ENCODE measurements at regions not wholly inside any gene's neighbourhood (a gene's known extent, or its start where the extent isn't known, plus 50 kb on each side); places are given as distances from the start of the nearest gene placed in this dataset.
"Not testable (repeated sequence)": the region's sequence is repeated elsewhere in the genome, so short reads cannot be mapped to it uniquely, and the experiment has no call there.

DNA sequence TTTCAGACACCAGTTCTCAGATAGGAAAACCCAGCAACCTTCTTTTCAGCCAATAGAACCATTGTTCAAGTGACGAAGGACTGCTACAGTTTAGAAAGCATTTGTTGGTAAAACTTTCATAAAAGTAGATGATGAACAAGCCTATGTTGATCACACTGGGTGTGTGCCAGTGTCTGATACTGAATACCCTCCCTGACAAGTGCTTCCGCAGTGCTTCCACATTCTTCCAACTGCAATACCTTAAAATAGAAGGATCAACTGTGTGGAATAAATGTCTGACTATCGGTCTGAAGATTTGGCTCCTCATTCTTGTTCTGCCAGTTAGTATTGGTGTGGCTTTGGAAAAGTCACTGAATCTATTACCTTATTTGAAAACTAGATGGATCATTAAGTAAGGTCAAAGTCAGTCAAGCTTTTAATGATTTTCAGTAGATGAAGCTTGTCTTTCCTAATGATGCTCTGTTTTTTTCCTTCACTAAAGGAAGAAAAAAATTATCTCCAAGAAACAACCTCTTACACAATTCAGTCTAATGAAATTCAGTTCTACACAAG, 479.4 kb upstream of the CBLB start:
- H3K27ac ChIP-seq, result no peak overlapping the region
- no peak overlapping the region for H3K9ac ChIP-seq (ENCODE audit: low read depth in 2 of 2, low read length in 2 of 2)
- no peaks in the 10 kb centered on the region for H3K27me3 ChIP-seq
- H3K9me3 ChIP-seq, result no peaks in the 10 kb centered on the region
- H3K4me1 ChIP-seq, result no peaks in the 10 kb centered on the region
- no peak for DNase-seq
- TF ChIP-seq, protein P1, sequence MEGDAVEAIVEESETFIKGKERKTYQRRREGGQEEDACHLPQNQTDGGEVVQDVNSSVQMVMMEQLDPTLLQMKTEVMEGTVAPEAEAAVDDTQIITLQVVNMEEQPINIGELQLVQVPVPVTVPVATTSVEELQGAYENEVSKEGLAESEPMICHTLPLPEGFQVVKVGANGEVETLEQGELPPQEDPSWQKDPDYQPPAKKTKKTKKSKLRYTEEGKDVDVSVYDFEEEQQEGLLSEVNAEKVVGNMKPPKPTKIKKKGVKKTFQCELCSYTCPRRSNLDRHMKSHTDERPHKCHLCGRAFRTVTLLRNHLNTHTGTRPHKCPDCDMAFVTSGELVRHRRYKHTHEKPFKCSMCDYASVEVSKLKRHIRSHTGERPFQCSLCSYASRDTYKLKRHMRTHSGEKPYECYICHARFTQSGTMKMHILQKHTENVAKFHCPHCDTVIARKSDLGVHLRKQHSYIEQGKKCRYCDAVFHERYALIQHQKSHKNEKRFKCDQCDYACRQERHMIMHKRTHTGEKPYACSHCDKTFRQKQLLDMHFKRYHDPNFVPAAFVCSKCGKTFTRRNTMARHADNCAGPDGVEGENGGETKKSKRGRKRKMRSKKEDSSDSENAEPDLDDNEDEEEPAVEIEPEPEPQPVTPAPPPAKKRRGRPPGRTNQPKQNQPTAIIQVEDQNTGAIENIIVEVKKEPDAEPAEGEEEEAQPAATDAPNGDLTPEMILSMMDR (IDR thresholded peaks at IDR 0.05), result no peak
- intact Hi-C loops (cut with DNase I), result no loop called here
- no peaks in the 10 kb centered on the region for H3K36me3 ChIP-seq
- no peak overlapping the region for H3K4me3 ChIP-seq

DNA sequence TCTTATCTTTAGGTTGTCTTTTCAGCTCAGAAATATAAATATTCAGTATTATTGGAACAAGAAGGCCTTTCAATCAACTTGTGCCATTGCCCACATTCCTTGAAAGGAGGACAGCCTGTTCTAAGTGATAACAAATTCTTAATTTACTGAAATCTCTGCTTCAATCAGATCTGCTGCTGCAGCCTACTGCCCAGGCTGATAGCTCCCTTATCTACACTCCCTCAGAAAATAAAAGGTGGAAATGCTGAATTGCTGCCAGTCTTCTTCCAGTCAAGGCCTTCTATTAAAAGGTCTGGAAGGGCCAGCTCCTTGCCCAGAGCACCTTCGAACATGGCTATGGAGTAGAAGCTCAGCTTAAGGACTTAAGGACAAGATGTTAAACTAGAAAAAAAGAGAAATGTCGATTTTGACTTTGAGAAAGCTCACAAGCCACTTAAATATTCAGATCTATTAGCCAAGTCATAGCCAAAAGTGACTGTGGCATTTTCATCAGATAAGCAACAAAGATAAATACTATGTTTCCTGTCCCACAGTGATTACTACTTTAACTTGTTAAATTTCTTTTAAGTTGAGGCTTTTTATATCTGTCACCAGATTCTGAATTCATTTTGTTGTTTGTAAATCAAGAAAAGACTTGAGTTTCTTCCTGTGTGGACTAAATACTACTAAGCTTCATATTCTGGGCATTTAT, 480.5 kb upstream of the CBLB start:
- Histone ChIP-seq H3K36me3 (no peaks in the 10 kb centered on the region), H3K4me1 (no peaks in the 10 kb centered on the region), H3K9ac (ENCODE audit: low read depth in 2 of 2, low read length in 2 of 2) (no peak overlapping the region), H3K4me3 (no peak overlapping the region), H3K27me3 (no peaks in the 10 kb centered on the region), H3K27ac (no peak overlapping the region), H3K9me3 (no peaks in the 10 kb centered on the region)
- DNase-seq, result no peak
- intact Hi-C loops (cut with DNase I), result no loop called here
- TF ChIP-seq, protein P1 (IDR thresholded peaks at IDR 0.05), result no peak

- Histone ChIP-seq H3K36me3 (no peaks in the 10 kb centered on the region), H3K4me1 (no peaks in the 10 kb centered on the region), H3K27ac (no peak overlapping the region), H3K9me3 (no peaks in the 10 kb centered on the region), H3K4me3 (no peak overlapping the region), H3K27me3 (no peaks in the 10 kb centered on the region), H3K9ac (ENCODE audit: low read depth in 2 of 2, low read length in 2 of 2) (no peak overlapping the region)
- DNase-seq, result no peak
- intact Hi-C loops (cut with DNase I), result no loop called here
- TF ChIP-seq, protein P1 (IDR thresholded peaks at IDR 0.05), result no peak
Measured at GRCh38 chr3:106355873-106356272, 487.1 kb upstream of the CBLB start.

DNA sequence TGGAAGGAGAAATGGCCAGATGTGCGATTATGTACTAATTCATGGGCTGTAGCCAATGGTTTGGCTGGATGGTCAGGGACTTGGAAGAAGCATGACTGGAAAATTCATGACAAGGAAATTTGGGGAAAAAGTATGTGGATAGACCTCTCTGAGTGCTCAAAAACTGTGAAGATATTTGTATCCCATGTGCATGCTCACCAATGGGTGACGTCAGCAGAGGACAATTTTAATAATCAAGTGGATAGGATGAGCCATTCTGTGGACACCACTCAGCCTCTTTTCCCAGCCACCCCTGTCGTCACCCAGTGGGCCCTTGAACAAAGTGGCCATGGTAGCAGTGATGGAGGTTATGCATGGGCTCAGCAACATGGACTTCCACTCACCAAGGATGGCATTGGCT, 490.9 kb upstream of the CBLB start:
- DNase-seq, result no peak
- Histone ChIP-seq H3K4me1 (no peaks in the 10 kb centered on the region), H3K27me3 (no peaks in the 10 kb centered on the region), H3K4me3 (no peak overlapping the region), H3K27ac (no peak overlapping the region), H3K36me3 (no peaks in the 10 kb centered on the region), H3K9ac (ENCODE audit: low read depth in 2 of 2, low read length in 2 of 2) (no peak overlapping the region), H3K9me3 (no peaks in the 10 kb centered on the region)
- intact Hi-C loops (cut with DNase I), result no loop called here
- TF ChIP-seq, protein P1 (IDR thresholded peaks at IDR 0.05), result no peak

DNA sequence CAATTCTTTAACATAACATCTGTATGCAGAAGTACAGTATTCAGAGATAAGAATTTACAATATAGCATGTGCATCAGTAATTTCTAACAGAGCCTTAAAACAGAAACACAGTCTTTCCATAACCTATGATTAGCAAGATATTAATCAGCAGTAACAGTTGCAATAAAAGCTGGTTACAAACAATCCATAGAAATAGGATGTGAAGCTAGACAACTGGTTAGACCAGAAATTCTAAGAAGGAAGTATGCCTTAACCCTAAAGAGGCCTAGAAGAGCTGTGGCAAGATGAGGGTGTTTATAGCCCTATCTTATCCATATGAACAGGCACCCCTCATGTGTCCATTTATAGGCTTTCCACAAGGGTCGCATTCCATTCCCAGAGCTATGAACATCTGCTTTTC, 492.1 kb upstream of the CBLB start:
- intact Hi-C loops (cut with DNase I); H3K27ac ChIP-seq: not testable (repeated sequence)

DNA sequence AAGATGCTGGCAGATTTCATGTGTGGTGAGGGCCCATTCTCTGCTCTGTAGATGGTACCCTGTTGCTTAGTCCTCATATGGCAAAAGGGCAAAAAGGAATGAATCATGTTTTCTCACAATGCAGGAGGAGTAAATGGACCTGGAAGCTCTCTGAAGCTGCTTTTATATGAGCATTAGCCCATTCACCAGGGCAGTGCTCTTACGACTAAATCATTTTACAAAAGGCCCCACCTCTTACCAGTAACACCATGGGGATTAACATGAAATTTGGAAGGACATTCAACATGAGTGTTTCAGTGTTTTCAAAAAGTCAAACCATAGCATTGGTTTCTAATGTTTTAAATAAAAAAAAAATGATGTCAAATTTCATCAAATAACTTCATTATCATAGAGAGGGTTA, 495.7 kb upstream of the CBLB start:
- no peak overlapping the region for H3K4me3 ChIP-seq
- no peak overlapping the region for H3K27ac ChIP-seq
- TF ChIP-seq, protein P1 (IDR thresholded peaks at IDR 0.05), result no peak
- H3K4me1 ChIP-seq, result no peaks in the 10 kb centered on the region
- no peaks in the 10 kb centered on the region for H3K36me3 ChIP-seq
- intact Hi-C loops (cut with DNase I), result no loop called here
- no peaks in the 10 kb centered on the region for H3K27me3 ChIP-seq
- H3K9me3 ChIP-seq, result no peaks in the 10 kb centered on the region
- no peak for DNase-seq
- no peak overlapping the region for H3K9ac ChIP-seq (ENCODE audit: low read depth in 2 of 2, low read length in 2 of 2)

More for the DNA sequence above, 492.1 kb upstream of the CBLB start:
- not testable (repeated sequence) for H3K9me3 ChIP-seq; H3K36me3 ChIP-seq; H3K9ac ChIP-seq (ENCODE audit: low read depth in 2 of 2, low read length in 2 of 2); H3K4me3 ChIP-seq; DNase-seq; H3K27me3 ChIP-seq; H3K4me1 ChIP-seq

Data from colonic mucosa (tissue), 4 donors.